HG03457 (cell line): ENCODE measurements at regions not wholly inside any gene's neighbourhood (a gene's known extent, or its start where the extent isn't known, plus 50 kb on each side); places are given as distances from the start of the nearest gene placed in this dataset.

Source experiments
- ATAC-seq: cut with Tn5 transposase; IDR thresholded peaks from one replicate; pipeline ENCODE4 v1.9.1; 2021; ENCODE audit warnings: moderate number of reproducible peaks; ENCODE audit not compliant: unreplicated experiment

DNA sequence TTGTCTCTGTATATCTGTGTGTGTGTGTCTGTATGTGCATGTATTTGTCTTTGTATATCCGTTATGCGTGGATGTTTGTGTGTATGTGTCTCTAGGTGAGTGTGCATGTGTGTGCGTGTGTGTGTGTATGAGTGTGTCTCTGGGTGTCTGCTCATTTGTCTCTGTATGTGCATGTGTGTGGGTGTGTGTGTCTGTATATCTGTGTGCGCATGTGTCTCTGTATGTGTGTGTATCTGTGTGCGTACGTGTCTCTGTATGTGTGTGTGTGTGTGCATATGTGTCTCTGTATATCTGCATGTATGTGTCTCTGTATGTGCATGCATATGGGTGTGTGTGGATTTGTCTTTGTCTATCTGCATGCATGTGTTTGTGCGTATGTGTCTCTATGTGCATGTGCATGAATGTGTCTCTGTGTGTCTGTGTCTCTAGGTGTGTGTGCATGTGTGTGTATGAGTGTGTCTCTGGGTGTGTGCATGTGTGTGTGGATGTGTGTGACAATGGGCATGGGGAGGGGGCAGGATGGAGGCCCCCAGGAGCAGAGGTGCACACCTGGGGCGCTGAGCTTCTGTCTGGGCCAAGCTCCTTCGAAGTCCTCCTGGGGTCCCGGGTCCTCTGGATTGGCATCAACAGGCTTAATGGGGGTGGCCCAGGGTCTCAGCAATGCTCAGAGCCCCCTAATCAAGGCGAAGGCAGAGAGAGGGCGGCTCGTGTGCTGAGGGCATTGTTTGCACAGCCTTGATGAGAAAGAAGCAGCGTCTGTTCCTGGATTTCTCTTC is 373.4 kb upstream of the IRX4 start:
- ATAC-seq = no peak

DNA sequence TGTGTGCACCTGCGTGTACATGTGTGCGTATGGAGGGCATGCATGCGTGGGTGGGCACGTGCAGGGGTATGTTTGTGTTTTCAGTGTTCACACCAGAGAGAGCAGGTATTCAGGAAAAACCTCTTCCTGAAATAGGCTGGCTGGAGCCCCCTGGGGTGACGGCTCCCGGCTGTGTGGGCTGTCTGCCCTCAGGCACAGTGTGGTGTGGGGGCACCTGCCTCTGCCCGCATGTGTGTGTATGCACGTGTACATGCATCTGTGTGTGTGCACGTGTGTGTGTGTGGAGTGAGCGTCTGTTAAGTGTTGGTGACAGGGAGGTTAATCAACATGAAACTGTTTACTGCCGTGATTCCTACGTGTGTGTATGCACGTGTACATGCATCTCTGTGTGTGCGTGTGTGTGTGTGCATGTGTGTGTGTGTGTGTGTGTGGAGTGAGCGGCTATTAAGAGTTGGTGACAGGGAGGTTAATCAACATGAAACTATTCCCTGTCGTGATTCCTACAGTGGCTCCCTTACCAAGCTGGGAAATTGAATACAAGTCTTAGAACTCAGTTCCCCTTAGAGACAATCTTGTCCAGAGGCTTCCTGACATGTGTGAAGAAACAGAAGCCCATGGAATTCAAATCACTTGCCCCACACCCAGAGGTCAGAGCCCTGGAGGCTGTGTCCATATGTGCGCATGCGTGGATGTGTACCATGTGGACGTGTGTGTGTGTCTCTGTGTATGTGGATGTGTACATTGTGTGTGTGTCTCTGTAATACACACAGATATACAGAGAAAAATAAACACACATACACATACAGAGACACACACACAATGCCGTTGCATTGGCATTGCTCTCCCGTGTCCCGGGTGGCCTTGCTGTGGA is 372.4 kb upstream of the IRX4 start:
- ATAC-seq = no peak

DNA sequence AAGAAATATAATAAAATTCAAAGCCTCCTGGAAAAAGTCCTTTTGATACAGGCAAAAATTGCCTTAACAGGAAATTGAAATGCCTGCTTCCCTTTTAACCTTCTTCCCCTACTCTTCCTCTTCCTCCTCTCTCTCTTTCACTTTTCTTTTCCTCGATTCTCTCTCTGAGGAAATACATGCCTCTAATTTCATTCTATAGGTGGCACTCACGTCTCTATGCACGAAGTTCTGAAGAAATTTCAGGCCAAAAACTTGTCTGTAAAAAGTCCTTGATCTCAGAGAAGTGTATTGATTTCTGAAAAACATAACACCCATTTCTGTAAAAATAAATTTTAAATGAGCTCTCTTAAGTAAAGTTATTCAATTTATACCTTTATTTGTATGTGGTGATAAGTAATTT is 371.7 kb upstream of the IRX4 start:
- ATAC-seq = no peak

DNA sequence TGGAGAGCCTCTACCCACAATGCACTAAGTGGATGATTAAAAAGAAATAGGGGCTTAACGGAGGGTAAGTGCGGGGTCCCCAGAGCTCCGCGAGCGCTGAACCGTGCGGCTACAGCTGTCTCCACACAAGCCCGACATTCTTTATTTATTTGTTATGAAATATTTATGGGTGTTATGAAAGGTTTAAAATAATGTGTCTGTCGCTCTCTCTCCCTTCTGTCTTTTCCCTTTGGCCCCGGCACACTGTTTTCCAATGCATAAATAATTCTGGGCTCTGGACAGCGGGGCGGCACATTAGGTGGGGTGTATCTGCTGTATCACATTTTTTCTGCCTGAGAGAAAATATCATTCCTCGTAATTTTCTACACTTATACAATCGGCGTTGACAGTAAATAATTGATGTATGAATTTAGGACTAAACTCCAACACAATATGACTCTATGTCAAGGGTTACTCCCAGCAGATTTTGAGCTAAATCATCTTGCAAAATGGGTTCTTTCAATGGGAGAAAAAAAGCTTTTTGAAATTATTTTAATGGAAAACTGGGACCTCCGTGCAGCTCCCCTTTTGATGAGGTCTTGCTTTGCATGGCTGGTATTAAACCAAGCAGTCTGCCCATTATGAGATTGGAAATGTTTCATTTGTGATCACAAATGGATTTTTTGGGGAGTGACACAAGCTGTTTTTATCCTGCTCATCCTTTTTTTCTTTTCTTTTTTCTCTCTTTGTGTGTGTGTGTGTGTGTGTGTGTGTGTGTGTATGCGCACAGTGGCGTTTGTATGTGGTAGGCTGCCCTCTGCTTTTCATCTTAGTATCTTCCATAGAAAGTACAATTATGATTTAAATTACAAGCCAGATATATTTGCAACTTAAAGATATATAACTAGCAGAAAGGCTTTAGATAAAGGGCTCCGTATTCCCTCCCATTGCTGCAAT is 370.6 kb upstream of the IRX4 start:
- ATAC-seq = no peak

DNA sequence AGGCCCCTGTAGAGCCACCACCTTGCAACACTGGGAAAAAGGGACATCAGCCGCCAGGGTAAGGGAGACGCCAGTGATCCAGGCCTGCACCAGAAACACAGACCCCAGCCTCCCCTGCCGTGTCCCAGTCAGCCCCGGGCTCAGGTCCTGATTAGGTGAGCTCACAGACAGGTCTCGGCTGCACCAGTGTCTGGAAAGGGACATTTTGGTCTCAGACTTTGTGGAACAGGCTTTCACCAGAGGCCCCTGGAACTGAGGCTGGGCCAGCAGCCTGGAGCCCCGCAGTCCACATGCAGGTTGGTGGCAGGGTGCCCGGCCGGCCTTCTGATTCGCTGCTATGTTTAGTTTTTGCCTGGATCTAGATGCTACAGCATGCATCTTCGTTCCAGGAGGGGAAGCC is 369.0 kb upstream of the IRX4 start:
- no peak for ATAC-seq

DNA sequence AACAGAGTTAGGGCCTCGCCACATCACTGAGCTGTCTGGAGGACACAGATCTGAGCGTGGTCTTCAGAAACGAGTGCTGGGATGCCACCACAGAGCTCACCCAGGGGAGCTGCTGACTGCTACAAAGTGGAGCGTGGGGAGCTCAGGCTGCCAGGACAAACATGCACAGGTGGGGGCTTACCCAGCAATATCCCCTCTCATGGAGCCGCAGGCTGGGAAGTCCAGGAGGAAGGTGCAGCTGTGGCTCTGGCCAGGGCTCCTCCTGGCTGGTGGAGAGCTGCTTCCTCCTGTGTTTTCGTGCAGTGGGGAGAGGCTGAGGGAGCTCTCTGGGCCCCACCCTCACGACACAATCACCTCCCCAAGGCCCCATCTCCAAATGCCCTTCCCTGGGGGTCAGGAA is 368.6 kb upstream of the IRX4 start:
- ATAC-seq = no peak

DNA sequence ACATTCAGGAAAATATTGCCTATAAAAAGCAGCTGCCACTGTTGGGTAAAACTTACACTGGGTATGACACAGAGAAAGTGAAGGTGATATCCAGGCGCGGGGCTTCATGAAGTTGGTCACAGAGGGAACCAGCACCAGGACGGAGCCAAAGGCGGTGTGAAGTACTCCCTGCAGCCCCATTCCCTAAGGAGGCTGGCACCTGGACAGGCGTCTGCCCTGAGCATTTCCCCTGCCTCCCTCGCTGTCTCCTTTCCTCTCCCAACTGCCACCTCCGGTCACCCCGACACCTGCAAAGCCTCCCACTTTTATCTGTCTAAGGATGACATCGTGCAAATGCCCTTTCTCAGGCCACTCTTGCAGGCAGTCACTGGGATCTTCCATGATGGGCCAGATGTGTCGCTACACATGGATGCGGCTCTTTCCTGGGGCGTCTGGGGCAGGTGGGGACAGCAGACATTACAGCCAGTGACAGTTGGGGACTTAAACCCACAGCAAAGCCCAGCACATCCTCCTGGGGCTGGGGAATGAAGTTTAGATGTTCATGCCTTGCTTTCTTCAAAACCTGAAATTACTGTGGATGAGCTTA is 367.7 kb upstream of the IRX4 start:
- ATAC-seq = no peak

DNA sequence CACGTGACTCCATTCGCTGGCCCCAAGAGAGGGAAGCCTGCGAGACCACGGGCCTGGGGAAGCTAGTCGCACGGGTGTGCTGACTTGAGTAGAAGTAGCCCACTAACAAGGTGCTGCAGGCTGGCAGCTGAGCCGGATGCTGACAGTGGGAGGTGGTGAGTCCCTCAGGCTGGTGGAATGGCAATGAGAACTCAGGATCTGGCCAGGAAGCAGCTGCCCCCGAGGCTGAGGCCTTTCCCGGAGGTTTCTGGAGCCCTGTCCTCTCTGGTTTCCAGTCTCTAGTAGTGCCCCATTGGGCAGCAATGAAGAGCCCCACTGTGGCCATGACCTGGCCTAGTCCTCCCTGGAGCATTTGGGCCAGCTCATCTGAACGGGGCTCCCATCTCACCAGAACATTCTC is 366.7 kb upstream of the IRX4 start:
- ATAC-seq = no peak

DNA sequence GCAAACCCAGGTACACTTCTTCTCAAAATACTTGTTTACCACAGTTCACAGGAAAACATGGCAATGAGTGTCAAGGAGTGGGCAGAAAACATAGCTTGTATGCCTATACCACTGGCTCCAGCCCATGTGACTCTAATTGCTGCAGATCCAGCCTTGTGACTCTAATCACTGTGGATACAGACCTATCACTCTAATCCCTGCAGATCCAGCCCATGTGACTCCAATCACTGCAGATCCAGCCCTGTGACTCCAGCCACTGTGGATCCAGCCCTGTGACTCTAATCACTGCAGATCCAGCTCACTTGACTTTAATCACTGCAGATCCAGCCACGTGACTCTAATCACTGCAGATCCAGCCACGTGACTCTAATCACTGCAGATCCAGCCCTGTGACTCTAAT is 366.3 kb upstream of the IRX4 start:
- ATAC-seq = no peak

DNA sequence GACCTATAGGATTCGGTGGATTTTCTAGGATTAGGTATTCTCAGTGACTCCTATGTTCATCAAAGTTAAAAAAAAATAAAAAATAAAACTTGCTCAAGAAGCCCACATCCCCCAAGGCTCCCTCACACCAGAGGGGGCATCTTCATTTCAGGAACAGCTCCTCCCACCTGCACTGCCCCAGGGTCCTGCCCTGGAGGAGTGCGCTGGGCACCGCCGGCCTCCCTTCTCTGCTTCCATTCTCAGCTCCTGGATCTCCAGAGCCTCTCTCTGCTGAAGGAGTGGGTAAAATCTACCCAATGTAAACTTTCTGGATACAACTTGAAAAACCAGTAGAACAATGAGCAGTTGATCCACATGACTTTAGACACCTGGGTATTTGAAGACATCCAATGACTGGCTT is 359.8 kb upstream of the IRX4 start:
- no peak for ATAC-seq

DNA sequence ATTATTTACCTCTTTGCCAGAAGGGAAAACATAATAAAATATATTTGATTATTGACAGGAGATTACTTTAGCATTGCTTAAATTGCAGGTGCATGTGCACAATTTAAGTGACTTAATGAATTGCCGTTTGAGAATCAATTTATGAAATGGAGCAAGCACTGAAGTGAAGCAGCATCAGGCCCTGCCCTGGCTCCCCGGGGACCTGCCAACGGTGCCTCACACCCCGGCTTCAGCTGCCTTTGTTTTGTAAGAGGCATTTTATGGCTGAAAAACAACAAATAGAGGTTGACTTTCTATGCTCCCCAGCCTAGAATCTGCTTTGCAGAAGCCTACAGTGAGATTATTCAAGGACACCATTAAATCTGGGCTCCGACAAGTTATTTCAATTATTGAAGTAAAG is 359.1 kb upstream of the IRX4 start:
- ATAC-seq = no peak

DNA sequence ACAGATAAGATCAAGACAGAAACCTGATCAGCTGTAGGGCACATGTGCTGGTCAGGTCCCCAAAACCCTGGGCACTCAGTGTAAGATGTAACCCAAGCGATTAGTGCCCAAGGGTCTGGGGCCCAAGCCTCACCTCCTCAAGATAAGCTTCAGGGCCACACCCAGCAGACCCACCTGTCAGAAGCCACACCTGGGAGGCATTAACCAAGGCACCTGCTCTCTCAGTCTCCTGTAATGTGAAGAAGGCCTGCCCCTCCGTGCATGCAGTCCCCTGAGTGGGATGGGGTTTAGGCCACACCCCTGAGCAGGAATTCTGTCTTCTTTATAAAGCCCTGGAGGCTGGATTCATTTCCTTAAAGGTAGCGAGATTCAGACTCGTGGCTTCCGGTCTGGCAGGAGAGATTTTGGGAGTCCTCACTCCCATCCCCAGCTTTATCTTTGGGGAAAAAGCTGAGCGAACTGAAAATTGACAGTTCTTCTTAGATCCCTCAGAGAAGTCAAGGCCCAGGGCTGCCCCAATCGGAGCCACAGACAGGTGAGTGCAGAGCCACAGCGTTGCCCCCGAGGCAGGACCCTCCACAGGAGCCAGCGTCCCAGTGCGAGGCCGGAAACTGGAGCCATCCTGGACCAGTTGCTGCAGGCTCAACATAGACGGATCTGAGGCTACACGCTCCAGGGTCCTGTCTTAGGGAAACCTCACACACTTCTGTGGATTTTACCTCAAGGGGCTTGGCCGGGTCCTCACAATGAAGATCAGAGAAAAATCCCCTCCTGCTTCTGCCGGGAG is 357.6 kb upstream of the IRX4 start:
- ATAC-seq = no peak

DNA sequence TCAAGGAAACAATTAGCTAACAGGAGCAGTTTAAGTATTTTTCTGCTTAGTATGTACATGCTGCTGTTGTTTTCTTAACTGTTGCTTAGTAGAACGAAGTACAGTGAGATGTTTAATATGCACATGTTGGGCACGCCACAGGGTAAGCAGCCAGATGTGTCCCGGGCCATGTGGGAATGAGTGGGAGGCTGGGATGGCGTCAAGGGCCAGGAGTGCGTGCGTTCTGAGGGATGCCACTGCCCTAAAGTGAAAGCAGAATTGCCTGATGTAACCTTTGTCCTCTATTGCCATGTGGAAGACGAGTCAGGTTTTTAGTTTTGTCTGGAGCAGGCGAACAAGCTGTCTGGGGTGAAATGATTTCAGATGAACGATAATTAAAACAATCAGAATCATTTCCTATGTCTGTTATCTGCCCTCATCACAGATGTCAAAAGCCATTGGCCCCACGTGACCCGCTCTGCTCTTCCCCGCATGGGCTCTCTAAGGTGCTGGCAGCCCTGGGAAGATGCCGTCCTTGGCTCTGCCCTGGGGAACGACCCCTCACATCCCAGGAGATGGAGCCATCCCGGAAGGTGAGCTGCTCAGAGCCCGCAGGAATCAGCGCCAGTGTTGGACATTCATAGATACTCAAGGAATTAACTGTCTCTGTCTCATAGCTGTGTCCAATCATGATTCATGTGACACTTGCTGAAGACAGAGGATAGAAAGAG is 356.6 kb upstream of the IRX4 start:
- no peak for ATAC-seq

DNA sequence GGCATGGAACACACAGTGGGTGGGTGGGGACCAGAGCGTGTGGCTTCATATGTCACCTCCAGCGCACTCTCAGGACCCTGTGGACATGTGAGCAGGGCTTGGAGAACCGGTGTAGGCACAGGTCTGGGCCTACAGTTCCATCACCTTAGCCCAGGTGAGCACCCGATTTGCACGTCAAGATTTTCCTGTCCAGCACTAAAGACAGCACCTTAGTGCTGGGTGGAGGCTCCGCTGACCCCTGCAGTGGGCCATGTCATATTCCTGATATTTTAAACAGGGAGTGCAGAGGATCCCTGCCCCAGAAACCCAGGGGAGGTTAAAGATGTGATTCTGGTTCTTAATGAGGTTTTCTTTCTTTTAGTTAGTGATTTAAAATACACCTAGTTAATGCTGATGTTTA is 356.0 kb upstream of the IRX4 start:
- ATAC-seq = no peak

DNA sequence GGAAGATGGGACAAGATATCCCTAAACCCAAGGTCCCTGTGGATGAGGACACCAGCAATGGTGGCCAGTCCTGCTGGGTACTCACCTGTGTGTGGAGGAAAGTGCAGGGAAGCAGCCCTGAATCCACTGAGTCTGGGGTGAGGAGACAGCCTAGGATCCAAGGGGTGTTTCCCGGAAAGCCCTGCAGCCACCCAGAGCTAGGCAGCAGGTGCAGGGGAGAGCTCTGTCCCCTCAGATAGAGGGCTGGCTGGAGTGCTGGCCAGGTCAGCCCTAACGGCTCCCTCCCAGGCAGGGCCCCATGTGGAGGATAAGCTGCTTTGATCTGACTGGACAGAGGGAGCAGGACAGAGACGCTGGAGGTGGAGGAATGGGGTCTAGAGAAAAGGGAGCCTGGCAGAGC is 344.7 kb upstream of the IRX4 start:
- ATAC-seq = no peak

DNA sequence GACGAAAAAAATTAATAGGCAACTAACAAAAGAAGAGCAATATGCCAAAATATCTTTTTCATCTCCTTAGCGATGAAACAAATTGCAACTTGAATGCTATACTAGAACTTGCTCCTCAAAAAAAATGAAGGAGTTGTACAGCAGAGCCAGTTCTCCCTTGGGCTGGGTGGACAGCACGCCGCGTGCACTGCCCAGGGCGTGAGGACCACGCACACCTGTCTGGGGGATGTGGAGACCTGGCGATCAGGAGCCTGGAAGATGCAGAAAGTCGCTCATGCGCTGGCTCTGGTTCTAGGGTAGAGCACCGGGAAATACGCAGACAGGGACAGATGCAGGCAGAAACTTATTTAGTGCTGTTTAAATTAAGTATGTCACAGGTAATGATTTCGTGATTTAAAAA is 342.0 kb upstream of the IRX4 start:
- no peak for ATAC-seq

DNA sequence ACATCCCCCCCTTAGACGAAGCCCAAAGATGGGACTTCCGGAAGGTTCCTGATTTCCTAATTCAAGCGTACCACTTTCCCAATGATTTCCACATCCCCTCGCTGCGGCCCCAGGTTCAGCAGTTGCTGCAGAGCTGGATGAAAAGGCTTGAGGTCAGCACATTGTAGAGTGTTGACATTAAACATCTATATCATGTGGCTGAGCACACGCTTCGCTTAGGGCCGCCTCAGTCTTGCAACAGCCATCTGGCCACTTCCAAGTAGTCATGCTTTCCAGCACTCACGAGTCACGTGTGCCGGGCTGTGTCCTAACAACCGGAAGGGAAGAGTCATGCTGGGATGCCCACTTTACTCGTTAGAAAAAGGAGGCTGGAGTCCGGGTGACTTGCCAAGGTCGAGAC is 340.6 kb upstream of the IRX4 start:
- ATAC-seq = no peak

DNA sequence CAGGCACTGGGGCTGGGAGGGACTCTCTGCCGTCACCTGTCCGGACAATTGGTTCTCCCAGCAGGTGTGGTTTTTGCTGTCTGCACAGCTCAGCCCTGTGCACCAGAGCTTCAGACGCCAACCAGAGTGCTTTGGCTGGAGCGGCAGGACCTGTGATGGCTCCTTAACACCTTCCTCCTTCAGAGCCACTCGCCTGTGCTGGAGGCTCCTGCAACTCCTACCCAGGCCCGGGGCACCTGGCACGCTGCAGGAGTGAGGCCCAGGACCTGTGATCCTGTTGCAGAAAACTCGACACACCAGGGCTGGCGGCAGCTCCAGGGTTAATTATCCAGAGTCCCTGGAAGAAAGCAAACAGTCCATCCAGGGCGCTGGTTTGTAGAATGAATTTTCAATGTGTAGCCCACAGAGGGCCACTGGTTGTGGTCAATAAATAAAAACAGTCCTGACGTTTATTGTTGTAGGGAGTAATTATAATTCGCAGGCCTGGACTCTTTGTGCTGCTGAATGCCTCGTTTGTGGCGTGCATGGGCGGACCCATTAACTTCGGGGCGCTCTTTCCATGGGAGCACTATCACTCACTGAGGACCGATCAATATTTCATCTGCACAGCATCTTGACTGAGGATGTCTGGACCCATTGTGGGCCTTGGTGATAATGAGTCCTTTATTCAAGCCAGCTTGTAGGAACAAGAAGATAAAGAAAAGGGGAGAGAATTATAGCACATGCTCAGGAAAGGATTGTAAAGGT is 339.7 kb upstream of the IRX4 start:
- no peak for ATAC-seq

DNA sequence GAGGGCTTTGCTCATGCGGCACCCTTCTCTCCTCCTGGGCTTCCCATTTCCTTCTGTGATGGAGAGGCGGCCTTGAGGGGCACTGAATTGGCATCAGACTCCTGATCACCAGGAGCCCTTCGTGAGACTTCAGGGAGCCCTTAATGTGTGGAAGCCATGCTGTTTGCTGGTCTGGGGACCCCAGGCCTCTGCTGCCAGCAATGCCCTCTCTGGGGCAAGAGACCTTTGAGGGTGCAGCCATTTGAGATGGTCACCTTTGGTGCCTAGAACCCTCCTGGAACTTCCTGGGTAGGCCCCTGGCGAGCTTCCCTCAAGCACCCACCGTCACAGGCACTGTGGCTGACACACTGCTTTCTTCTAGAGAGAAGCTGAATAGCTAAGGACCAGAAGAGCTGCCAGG is 338.7 kb upstream of the IRX4 start:
- ATAC-seq = no peak
